IPS-15b (cell line): ENCODE measurements at regions not wholly inside any gene's neighbourhood (a gene's known extent, or its start where the extent isn't known, plus 50 kb on each side); places are given as distances from the start of the nearest gene placed in this dataset.
"Not testable (repeated sequence)": the region's sequence is repeated elsewhere in the genome, so short reads cannot be mapped to it uniquely, and the experiment has no call there.

ENCODE experiments used
- H3K27me3 ChIP-seq: one replicate; pipeline ENCODE4 v1.6.1; 2013; ENCODE audit warnings: low read length; ENCODE audit not compliant: control insufficient read depth, insufficient read depth
- H3K36me3 ChIP-seq: one replicate; pipeline ENCODE4 v1.6.1; 2013; ENCODE audit warnings: low read length; ENCODE audit not compliant: control insufficient read depth, insufficient read depth
- H3K4me1 ChIP-seq: one replicate; pipeline ENCODE4 v1.6.1; 2013; ENCODE audit warnings: mild to moderate bottlenecking, low read length; ENCODE audit not compliant: control insufficient read depth, insufficient read depth
- H3K4me3 ChIP-seq: one replicate; pipeline ENCODE4 v1.5.1; 2013; ENCODE audit warnings: low read depth, low read length
- H3K9ac ChIP-seq: one replicate; pipeline ENCODE4 v1.6.1; 2013; ENCODE audit warnings: low read depth, mild to moderate bottlenecking, low read length
- H3K9me3 ChIP-seq: one replicate; pipeline ENCODE4 v1.6.1; 2013; ENCODE audit warnings: mild to moderate bottlenecking, low read length; ENCODE audit not compliant: control insufficient read depth, insufficient read depth

GRCh38 chr2:35281702-35282101 lies 1073.9 kb upstream of the CRIM1 start:
- no peaks in the 10 kb centered on the region for H3K36me3 ChIP-seq
- no peak overlapping the region for H3K4me3 ChIP-seq
- no peak overlapping the region for H3K9ac ChIP-seq
- no peaks in the 10 kb centered on the region for H3K9me3 ChIP-seq
- H3K4me1 ChIP-seq = no peaks in the 10 kb centered on the region
- no peaks in the 10 kb centered on the region for H3K27me3 ChIP-seq

GRCh38 chr2:35255826-35256225 lies 1099.8 kb upstream of the CRIM1 start:
- Histone ChIP-seq H3K4me3 (no peak overlapping the region), H3K9me3 (no peaks in the 10 kb centered on the region), H3K4me1 (no peaks in the 10 kb centered on the region), H3K36me3 (no peaks in the 10 kb centered on the region), H3K27me3 (no peaks in the 10 kb centered on the region), H3K9ac (no peak overlapping the region)

GRCh38 chr2:35251156-35251555 lies 1104.4 kb upstream of the CRIM1 start:
- Histone ChIP-seq H3K27me3 (no peaks in the 10 kb centered on the region), H3K4me3 (no peak overlapping the region), H3K36me3 (no peaks in the 10 kb centered on the region), H3K4me1 (no peaks in the 10 kb centered on the region), H3K9ac (no peak overlapping the region), H3K9me3 (peaks cover 5% of the 10 kb centered on the region)

- Histone ChIP-seq H3K27me3 (no peaks in the 10 kb centered on the region), H3K9ac (no peak overlapping the region), H3K36me3 (no peaks in the 10 kb centered on the region)
Measured at GRCh38 chr2:35246702-35247101, 1108.9 kb upstream of the CRIM1 start.

GRCh38 chr2:35228584-35228983 lies 1127.0 kb upstream of the CRIM1 start:
- Histone ChIP-seq H3K27me3 (no peaks in the 10 kb centered on the region), H3K36me3 (no peaks in the 10 kb centered on the region), H3K9me3 (no peaks in the 10 kb centered on the region), H3K9ac (no peak overlapping the region), H3K4me3 (no peak overlapping the region), H3K4me1 (peaks cover 15% of the 10 kb centered on the region)

More at GRCh38 chr2:35246702-35247101, 1108.9 kb upstream of the CRIM1 start:
- Histone ChIP-seq H3K4me1 (no peaks in the 10 kb centered on the region), H3K4me3 (no peak overlapping the region), H3K9me3 (peaks cover 5% of the 10 kb centered on the region)

- no peak overlapping the region for H3K9ac ChIP-seq
- H3K4me1 ChIP-seq = no peaks in the 10 kb centered on the region
- H3K27me3 ChIP-seq = no peaks in the 10 kb centered on the region
Measured at GRCh38 chr2:35220461-35220860, 1135.1 kb upstream of the CRIM1 start.

GRCh38 chr2:35204881-35205280 lies 1150.7 kb upstream of the CRIM1 start:
- no peaks in the 10 kb centered on the region for H3K27me3 ChIP-seq
- no peak overlapping the region for H3K9ac ChIP-seq
- no peaks in the 10 kb centered on the region for H3K36me3 ChIP-seq
- no peaks in the 10 kb centered on the region for H3K9me3 ChIP-seq
- no peaks in the 10 kb centered on the region for H3K4me1 ChIP-seq
- no peak overlapping the region for H3K4me3 ChIP-seq

More at GRCh38 chr2:35220461-35220860, 1135.1 kb upstream of the CRIM1 start:
- H3K36me3 ChIP-seq = no peaks in the 10 kb centered on the region
- peaks cover 10% of the 10 kb centered on the region for H3K9me3 ChIP-seq
- no peak overlapping the region for H3K4me3 ChIP-seq

- no peaks in the 10 kb centered on the region for H3K27me3 ChIP-seq
- no peak overlapping the region for H3K4me3 ChIP-seq
- H3K36me3 ChIP-seq = no peaks in the 10 kb centered on the region
- H3K4me1 ChIP-seq = no peaks in the 10 kb centered on the region
- no peaks in the 10 kb centered on the region for H3K9me3 ChIP-seq
- H3K9ac ChIP-seq = no peak overlapping the region
Measured at GRCh38 chr2:35204323-35204722, 1151.3 kb upstream of the CRIM1 start.

GRCh38 chr2:35199298-35199697 lies 1156.3 kb upstream of the CRIM1 start:
- peaks cover 3% of the 10 kb centered on the region for H3K4me1 ChIP-seq
- H3K36me3 ChIP-seq = no peaks in the 10 kb centered on the region
- no peak overlapping the region for H3K4me3 ChIP-seq
- no peak overlapping the region for H3K9ac ChIP-seq
- no peaks in the 10 kb centered on the region for H3K9me3 ChIP-seq
- H3K27me3 ChIP-seq = no peaks in the 10 kb centered on the region

- Histone ChIP-seq H3K27me3 (no peaks in the 10 kb centered on the region), H3K9me3 (no peaks in the 10 kb centered on the region), H3K4me3 (no peak overlapping the region), H3K36me3 (no peaks in the 10 kb centered on the region), H3K4me1 (no peaks in the 10 kb centered on the region), H3K9ac (no peak overlapping the region)
Measured at GRCh38 chr2:35185861-35186412, 1169.6 kb upstream of the CRIM1 start.

GRCh38 chr2:35184471-35184870 lies 1171.1 kb upstream of the CRIM1 start:
- H3K4me3 ChIP-seq = no peak overlapping the region
- H3K36me3 ChIP-seq = no peaks in the 10 kb centered on the region
- no peak overlapping the region for H3K9ac ChIP-seq
- H3K27me3 ChIP-seq = no peaks in the 10 kb centered on the region
- H3K4me1 ChIP-seq = no peaks in the 10 kb centered on the region
- no peaks in the 10 kb centered on the region for H3K9me3 ChIP-seq

- not testable (repeated sequence) for H3K4me1 ChIP-seq, H3K36me3 ChIP-seq, H3K9me3 ChIP-seq, H3K9ac ChIP-seq, H3K4me3 ChIP-seq, H3K27me3 ChIP-seq
Measured at GRCh38 chr2:35176726-35177125, 1178.9 kb upstream of the CRIM1 start.
